ENCODE measurements at regions not wholly inside any gene's neighbourhood (a gene's known extent, or its start where the extent isn't known, plus 50 kb on each side); places are given as distances from the start of the nearest gene placed in this dataset.

DNA sequence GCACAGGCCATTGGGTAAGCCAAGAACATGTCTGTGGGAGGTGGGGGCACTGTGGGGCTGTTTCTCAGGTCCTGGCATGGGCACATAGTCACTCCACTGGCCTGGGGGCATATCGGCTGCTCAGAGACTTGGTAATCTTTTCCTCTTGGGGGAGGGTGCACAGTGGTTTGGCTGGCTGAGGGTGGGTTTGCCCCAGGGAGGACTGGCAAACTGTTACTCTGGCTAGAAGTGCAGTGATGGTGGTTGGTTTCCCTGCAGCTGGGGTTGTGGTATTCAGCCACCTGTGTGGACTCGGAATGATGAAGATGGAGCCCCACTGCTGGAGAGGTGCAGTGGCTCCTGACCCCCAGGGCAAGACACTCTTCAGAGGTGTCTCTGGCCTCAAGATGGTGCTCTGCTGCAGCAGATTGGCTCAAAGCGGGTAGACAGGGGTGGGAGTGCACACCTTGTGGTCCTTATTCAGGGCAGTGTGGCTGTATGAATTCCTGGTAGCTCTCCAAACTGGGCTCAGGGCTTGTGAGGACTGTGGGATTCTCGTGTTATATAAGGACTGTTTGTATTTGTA lies 74.1 kb upstream of the DDHD1 start:
- Histone ChIP-seq H3K79me2 (ENCODE audit: insufficient read depth, low read length) (no peaks in the 10 kb centered on the region), H3K4me1 (ENCODE audit: insufficient read depth, low read length, severe bottlenecking) (no peaks in the 10 kb centered on the region), H3K27ac (ENCODE audit: low read depth, low read length, poor library complexity, severe bottlenecking) (no peak overlapping the region), H3F3A (ENCODE audit: insufficient read depth, low read length) (no peaks in the 10 kb centered on the region), H2AFZ (ENCODE audit: low read length) (no peak overlapping the region), H3K36me3 (ENCODE audit: insufficient read depth, low read length) (no peaks in the 10 kb centered on the region), H3K9me2 (ENCODE audit: low read depth, low read length) (no peaks in the 10 kb centered on the region), H3K9ac (ENCODE audit: low read length) (no peak overlapping the region), H3K9me3 (ENCODE audit: low read length) (peaks cover 7% of the 10 kb centered on the region), H3K4me2 (ENCODE audit: low read length) (no peak overlapping the region), H3K27me3 (ENCODE audit: insufficient read depth, low read length) (no peaks in the 10 kb centered on the region), H3K4me3 (ENCODE audit: low read depth, low read length, poor library complexity, severe bottlenecking) (no peak overlapping the region), H4K20me1 (ENCODE audit: insufficient read depth, low read length) (no peaks in the 10 kb centered on the region)
- TF ChIP-seq, protein P1, sequence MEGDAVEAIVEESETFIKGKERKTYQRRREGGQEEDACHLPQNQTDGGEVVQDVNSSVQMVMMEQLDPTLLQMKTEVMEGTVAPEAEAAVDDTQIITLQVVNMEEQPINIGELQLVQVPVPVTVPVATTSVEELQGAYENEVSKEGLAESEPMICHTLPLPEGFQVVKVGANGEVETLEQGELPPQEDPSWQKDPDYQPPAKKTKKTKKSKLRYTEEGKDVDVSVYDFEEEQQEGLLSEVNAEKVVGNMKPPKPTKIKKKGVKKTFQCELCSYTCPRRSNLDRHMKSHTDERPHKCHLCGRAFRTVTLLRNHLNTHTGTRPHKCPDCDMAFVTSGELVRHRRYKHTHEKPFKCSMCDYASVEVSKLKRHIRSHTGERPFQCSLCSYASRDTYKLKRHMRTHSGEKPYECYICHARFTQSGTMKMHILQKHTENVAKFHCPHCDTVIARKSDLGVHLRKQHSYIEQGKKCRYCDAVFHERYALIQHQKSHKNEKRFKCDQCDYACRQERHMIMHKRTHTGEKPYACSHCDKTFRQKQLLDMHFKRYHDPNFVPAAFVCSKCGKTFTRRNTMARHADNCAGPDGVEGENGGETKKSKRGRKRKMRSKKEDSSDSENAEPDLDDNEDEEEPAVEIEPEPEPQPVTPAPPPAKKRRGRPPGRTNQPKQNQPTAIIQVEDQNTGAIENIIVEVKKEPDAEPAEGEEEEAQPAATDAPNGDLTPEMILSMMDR (IDR thresholded peaks at IDR 0.05; ENCODE audit: low read length), result no peak
- TF ChIP-seq EZH2 (IDR thresholded peaks at IDR 0.05; ENCODE audit: borderline replicate concordance, low read length), result no peak

DNA sequence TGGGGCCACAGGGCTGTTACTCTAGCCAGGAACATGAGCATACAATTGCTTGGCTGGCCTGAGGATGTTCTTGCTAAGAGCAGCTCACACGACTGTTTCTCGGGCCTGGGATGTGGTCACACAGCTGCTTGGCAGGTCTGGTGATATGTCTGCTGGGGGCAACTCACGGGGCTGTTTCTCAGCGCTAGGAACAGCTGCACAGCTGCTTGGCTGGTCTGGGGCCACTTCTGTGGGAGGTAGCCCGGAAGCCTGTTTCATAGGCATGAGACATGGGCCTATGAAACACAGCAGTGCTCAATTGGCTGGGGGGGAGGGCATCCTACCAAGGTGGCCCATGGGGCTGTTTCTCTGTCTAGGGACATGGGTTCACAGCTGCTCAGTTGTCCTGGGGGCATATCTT lies 73.4 kb upstream of the DDHD1 start:
- Histone ChIP-seq H3K4me3 (ENCODE audit: low read depth, low read length, poor library complexity, severe bottlenecking) (no peak overlapping the region), H3K4me2 (ENCODE audit: low read length) (no peak overlapping the region), H4K20me1 (ENCODE audit: insufficient read depth, low read length) (no peaks in the 10 kb centered on the region), H3K9me2 (ENCODE audit: low read depth, low read length) (no peaks in the 10 kb centered on the region), H3K27ac (ENCODE audit: low read depth, low read length, poor library complexity, severe bottlenecking) (no peak overlapping the region), H3K4me1 (ENCODE audit: insufficient read depth, low read length, severe bottlenecking) (no peaks in the 10 kb centered on the region), H3K9ac (ENCODE audit: low read length) (no peak overlapping the region), H3K36me3 (ENCODE audit: insufficient read depth, low read length) (no peaks in the 10 kb centered on the region), H3K79me2 (ENCODE audit: insufficient read depth, low read length) (no peaks in the 10 kb centered on the region), H3K9me3 (ENCODE audit: low read length) (peaks cover 7% of the 10 kb centered on the region), H2AFZ (ENCODE audit: low read length) (no peak overlapping the region), H3K27me3 (ENCODE audit: insufficient read depth, low read length) (no peaks in the 10 kb centered on the region), H3F3A (ENCODE audit: insufficient read depth, low read length) (no peaks in the 10 kb centered on the region)
- TF ChIP-seq, protein P1 (IDR thresholded peaks at IDR 0.05; ENCODE audit: low read length), result no peak
- no peak for TF ChIP-seq EZH2 (IDR thresholded peaks at IDR 0.05; ENCODE audit: borderline replicate concordance, low read length)

DNA sequence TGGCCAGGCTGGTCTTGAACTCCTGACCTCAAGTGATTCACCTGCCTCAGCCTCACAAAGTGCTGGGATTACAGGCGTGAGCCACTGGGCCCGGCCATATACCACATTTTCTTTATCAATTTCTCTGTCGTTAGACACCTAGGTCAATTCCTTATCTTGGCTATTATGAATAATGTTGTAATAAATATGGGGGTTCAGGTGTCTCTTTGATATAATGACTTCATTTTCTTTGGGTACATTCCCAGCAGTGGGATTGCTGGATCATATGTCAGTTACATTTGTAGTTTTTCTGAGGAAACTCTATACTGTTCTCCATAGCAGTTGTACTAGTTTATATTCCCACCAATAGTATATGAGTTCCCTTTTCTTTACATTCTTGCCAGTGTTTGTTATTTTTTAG lies 67.8 kb upstream of the DDHD1 start:
- H4K20me1 ChIP-seq (ENCODE audit: insufficient read depth, low read length), result no peaks in the 10 kb centered on the region

More for the DNA sequence above, 67.8 kb upstream of the DDHD1 start:
- no peak overlapping the region for H3K27ac ChIP-seq (ENCODE audit: low read depth, low read length, poor library complexity, severe bottlenecking)
- no peaks in the 10 kb centered on the region for H3K9me2 ChIP-seq (ENCODE audit: low read depth, low read length)
- no peaks in the 10 kb centered on the region for H3K36me3 ChIP-seq (ENCODE audit: insufficient read depth, low read length)
- H3K4me3 ChIP-seq (ENCODE audit: low read depth, low read length, poor library complexity, severe bottlenecking), result no peak overlapping the region
- no peaks in the 10 kb centered on the region for H3K79me2 ChIP-seq (ENCODE audit: insufficient read depth, low read length)
- peaks cover 7% of the 10 kb centered on the region for H3K9me3 ChIP-seq (ENCODE audit: low read length)
- no peak overlapping the region for H3K4me2 ChIP-seq (ENCODE audit: low read length)
- H3F3A ChIP-seq (ENCODE audit: insufficient read depth, low read length), result no peaks in the 10 kb centered on the region
- H2AFZ ChIP-seq (ENCODE audit: low read length), result no peak overlapping the region
- TF ChIP-seq, protein P1 (IDR thresholded peaks at IDR 0.05; ENCODE audit: low read length), result no peak
- no peak for TF ChIP-seq EZH2 (IDR thresholded peaks at IDR 0.05; ENCODE audit: borderline replicate concordance, low read length)
- peaks cover 7% of the 10 kb centered on the region for H3K4me1 ChIP-seq (ENCODE audit: insufficient read depth, low read length, severe bottlenecking)
- H3K9ac ChIP-seq (ENCODE audit: low read length), result no peak overlapping the region
- no peaks in the 10 kb centered on the region for H3K27me3 ChIP-seq (ENCODE audit: insufficient read depth, low read length)
